Stomach (tissue), 4 donors: ENCODE measurements at regions not wholly inside any gene's neighbourhood (a gene's known extent, or its start where the extent isn't known, plus 50 kb on each side); places are given as distances from the start of the nearest gene placed in this dataset.

ENCODE experiments used
- CTCF ChIP-seq, 7 experiments: fragments of 450-650 bp in 4 of 7; fragments of 200-600 bp in 3 of 7; sonication (generic) in 3 of 7; IDR thresholded peaks; one replicate each; pipeline ENCODE4 v1.5.1; 2016 to 2019; ENCODE audit warnings: antibody characterized with exemption in 7 of 7, control low read depth in 2 of 7, mild to moderate bottlenecking in 1 of 7
- EP300 ChIP-seq: sonication (generic); formaldehyde crosslinking; IDR thresholded peaks from one replicate; pipeline ENCODE4 v1.6.1; 2017; ENCODE audit warnings: antibody characterized with exemption
- POLR2A ChIP-seq, 4 donors: fragments of 450-650 bp; IDR thresholded peaks; one replicate each; pipeline ENCODE4 v1.6.1; 2016; ENCODE audit warnings: antibody characterized with exemption in 4 of 4, control low read depth in 2 of 4, mild to moderate bottlenecking in 1 of 4, moderate library complexity in 1 of 4
- POLR2AphosphoS5 ChIP-seq, 3 donors: sonication (generic); formaldehyde crosslinking; IDR thresholded peaks; one replicate each; pipeline ENCODE4 v1.6.1; 2016; ENCODE audit warnings: antibody characterized with exemption in 3 of 3

- TF ChIP-seq CTCF (IDR thresholded peaks at IDR 0.05) (no peak), EP300 (no peak), POLR2A (IDR thresholded peaks at IDR 0.05) (no peak), POLR2AphosphoS5 (IDR thresholded peaks at IDR 0.05) (no peak)
Measured at GRCh38 chr10:6729071-6729774, 149.1 kb upstream of the PRKCQ start.
